AG10803 (cell line): ENCODE measurements at regions not wholly inside any gene's neighbourhood (a gene's known extent, or its start where the extent isn't known, plus 50 kb on each side); places are given as distances from the start of the nearest gene placed in this dataset.
A peak's percentile ranks its signal among the peaks of the same experiment; 100 is the strongest.

ENCODE experiments used
- DNase-seq: peaks from one replicate; pipeline ENCODE4 v3.0.0; 2010; ENCODE audit warnings: low read depth
- H3K4me3 ChIP-seq: 2 replicates; pipeline ENCODE4 v1.5.1; 2011; ENCODE audit warnings: mild to moderate bottlenecking, low read length, control low read depth
- CTCF ChIP-seq: conservative IDR thresholded peaks from 2 replicates; pipeline ENCODE4 v1.5.1; 2011; ENCODE audit warnings: mild to moderate bottlenecking, low read length, control low read depth, inconsistent platforms

GRCh38 chr2:176508984-176509740 lies 239.9 kb downstream of the MTX2 start:
- peak; percentile 55 for DNase-seq
- no peak for TF ChIP-seq CTCF
- no peak overlapping the region for H3K4me3 ChIP-seq

GRCh38 chr2:176514276-176514675 lies 245.0 kb downstream of the MTX2 start:
- no peak for DNase-seq
- TF ChIP-seq CTCF, result no peak
- H3K4me3 ChIP-seq, result no peak overlapping the region

GRCh38 chr2:176514805-176515500 lies 245.7 kb downstream of the MTX2 start:
- TF ChIP-seq CTCF, result no peak
- DNase-seq, result peak; percentile 5
- H3K4me3 ChIP-seq, result no peak overlapping the region

- DNase-seq, result no peak
- no peak overlapping the region for H3K4me3 ChIP-seq
- no peak for TF ChIP-seq CTCF
Observed at GRCh38 chr2:176516051-176516602, 246.9 kb downstream of the MTX2 start.

GRCh38 chr2:176518823-176519222 lies 249.6 kb downstream of the MTX2 start:
- H3K4me3 ChIP-seq, result no peak overlapping the region
- DNase-seq, result no peak
- no peak for TF ChIP-seq CTCF

GRCh38 chr2:176521878-176522670 lies 252.8 kb downstream of the MTX2 start:
- no peak for DNase-seq
- no peak for TF ChIP-seq CTCF
- no peak overlapping the region for H3K4me3 ChIP-seq
